ENCODE measurements at regions not wholly inside any gene's neighbourhood (a gene's known extent, or its start where the extent isn't known, plus 50 kb on each side); places are given as distances from the start of the nearest gene placed in this dataset.
A peak's percentile ranks its signal among the peaks of the same experiment; 100 is the strongest.
"Not testable (repeated sequence)": the region's sequence is repeated elsewhere in the genome, so short reads cannot be mapped to it uniquely, and the experiment has no call there.

- no peak for DNase-seq
These were observed 235.8 kb downstream of the EPHA7 start for GRCh38 chr6:93183531-93183972.

- no peak for DNase-seq
These were observed 236.3 kb downstream of the EPHA7 start for GRCh38 chr6:93182938-93183479.

GRCh38 chr6:93177918-93178317, 241.4 kb downstream of the EPHA7 start:
- no peak for DNase-seq

- DNase-seq = no peak
These were observed 241.9 kb downstream of the EPHA7 start for GRCh38 chr6:93177438-93177837.

- no peak for DNase-seq
These were observed 243.3 kb downstream of the EPHA7 start for GRCh38 chr6:93176070-93176469.

- DNase-seq = not testable (repeated sequence)
These were observed 245.8 kb downstream of the EPHA7 start for GRCh38 chr6:93173573-93173972.

- no peak for DNase-seq
These were observed 253.4 kb downstream of the EPHA7 start for GRCh38 chr6:93165850-93166430.

- no peak for DNase-seq
These were observed 254.6 kb downstream of the EPHA7 start for GRCh38 chr6:93164781-93165180.

GRCh38 chr6:93163146-93163545, 256.2 kb downstream of the EPHA7 start:
- no peak for DNase-seq

GRCh38 chr6:93139408-93140081, 279.8 kb downstream of the EPHA7 start:
- DNase-seq = peak in 1 of 5 experiments; percentile 72

- no peak for DNase-seq
These were observed 283.2 kb downstream of the EPHA7 start for GRCh38 chr6:93136111-93136510.

GRCh38 chr6:93124006-93124632, 295.2 kb downstream of the EPHA7 start:
- DNase-seq = no peak

- DNase-seq = no peak
These were observed 295.8 kb downstream of the EPHA7 start for GRCh38 chr6:93123585-93123984.

GRCh38 chr6:93120154-93120742, 299.1 kb downstream of the EPHA7 start:
- DNase-seq = no peak

- no peak for DNase-seq
These were observed 313.5 kb downstream of the EPHA7 start for GRCh38 chr6:93105907-93106306.

- DNase-seq = no peak
These were observed 314.3 kb downstream of the EPHA7 start for GRCh38 chr6:93105017-93105416.

GRCh38 chr6:93104195-93104817, 315.1 kb downstream of the EPHA7 start:
- no peak for DNase-seq

- peak in 1 of 5 experiments; percentile 1 for DNase-seq
These were observed 330.5 kb downstream of the EPHA7 start for GRCh38 chr6:93088621-93089501.

- DNase-seq = no peak
These were observed 331.8 kb downstream of the EPHA7 start for GRCh38 chr6:93087606-93088005.

- DNase-seq = no peak
These were observed 333.0 kb downstream of the EPHA7 start for GRCh38 chr6:93086351-93086750.

GRCh38 chr6:93083337-93084230, 335.8 kb downstream of the EPHA7 start:
- no peak for DNase-seq
